ENCODE measurements at regions not wholly inside any gene's neighbourhood (a gene's known extent, or its start where the extent isn't known, plus 50 kb on each side); places are given as distances from the start of the nearest gene placed in this dataset.

GRCh38 chr7:16189026-16189715, 232.2 kb downstream of the CRPPA start:
- Histone ChIP-seq H3K4me1 (ENCODE audit: insufficient read depth, low read length, poor library complexity, severe bottlenecking) (no peaks in the 10 kb centered on the region), H3K27ac (ENCODE audit: low read depth, low read length, poor library complexity, severe bottlenecking) (no peak overlapping the region), H3K4me3 (ENCODE audit: low read depth, low read length, poor library complexity, severe bottlenecking) (no peak overlapping the region), H3K9me3 (ENCODE audit: low read depth, low read length, poor library complexity, severe bottlenecking) (no peaks in the 10 kb centered on the region), H3K36me3 (ENCODE audit: insufficient read depth, low read length, poor library complexity, severe bottlenecking) (no peaks in the 10 kb centered on the region), H3K27me3 (replicated peaks; ENCODE audit: insufficient read depth, low read depth, low read length, poor library complexity) (no peaks in the 10 kb centered on the region)
- intact Hi-C loops (cut with micrococcal nuclease; ENCODE audit: unreplicated experiment), result no loop called here
- TF ChIP-seq EZH2 (IDR thresholded peaks at IDR 0.05; ENCODE audit: borderline replicate concordance, low read depth, low read length, poor library complexity, severe bottlenecking), result no peak
- CTCF ChIA-PET, result no interaction called here
- BruUV-seq (replicated peaks), result no TSS peak
- POLR2A ChIA-PET (ENCODE audit: low non-redundant PET), result no interaction called here
- DNase-seq (ENCODE audit: low spot score), result no peak

- BruUV-seq (replicated peaks), result no TSS peak
- TF ChIP-seq EZH2 (IDR thresholded peaks at IDR 0.05; ENCODE audit: borderline replicate concordance, low read depth, low read length, poor library complexity, severe bottlenecking), result no peak
- no peak for TF ChIP-seq CTCF (conservative IDR thresholded peaks at IDR 0.05; ENCODE audit: low read depth, low read length)
These were observed 234.2 kb downstream of the CRPPA start for GRCh38 chr7:16187131-16187530.

GRCh38 chr7:16178585-16178984, 242.8 kb downstream of the CRPPA start:
- no peak for TF ChIP-seq CTCF (conservative IDR thresholded peaks at IDR 0.05; ENCODE audit: low read depth, low read length)
- TF ChIP-seq EZH2 (IDR thresholded peaks at IDR 0.05; ENCODE audit: borderline replicate concordance, low read depth, low read length, poor library complexity, severe bottlenecking), result no peak
- POLR2A ChIA-PET (ENCODE audit: low non-redundant PET), result no interaction called here
- no TSS peak for BruUV-seq (replicated peaks)
- no peak for DNase-seq (ENCODE audit: low spot score)
- H3K4me3 ChIP-seq (ENCODE audit: low read depth, low read length, poor library complexity, severe bottlenecking), result no peak overlapping the region
- CTCF ChIA-PET, result no interaction called here
- H3K4me1 ChIP-seq (ENCODE audit: insufficient read depth, low read length, poor library complexity, severe bottlenecking), result no peaks in the 10 kb centered on the region
- no peak overlapping the region for H3K27ac ChIP-seq (ENCODE audit: low read depth, low read length, poor library complexity, severe bottlenecking)
- H3K36me3 ChIP-seq (ENCODE audit: insufficient read depth, low read length, poor library complexity, severe bottlenecking), result no peaks in the 10 kb centered on the region
- no peaks in the 10 kb centered on the region for H3K9me3 ChIP-seq (ENCODE audit: low read depth, low read length, poor library complexity, severe bottlenecking)
- intact Hi-C loops (cut with micrococcal nuclease; ENCODE audit: unreplicated experiment), result no loop called here
- no peaks in the 10 kb centered on the region for H3K27me3 ChIP-seq (replicated peaks; ENCODE audit: insufficient read depth, low read depth, low read length, poor library complexity)

More at GRCh38 chr7:16187131-16187530, 234.2 kb downstream of the CRPPA start:
- intact Hi-C loops (cut with micrococcal nuclease; ENCODE audit: unreplicated experiment), result no loop called here
- CTCF ChIA-PET, result no interaction called here
- POLR2A ChIA-PET (ENCODE audit: low non-redundant PET), result no interaction called here
- Histone ChIP-seq H3K4me3 (ENCODE audit: low read depth, low read length, poor library complexity, severe bottlenecking) (no peak overlapping the region), H3K9me3 (ENCODE audit: low read depth, low read length, poor library complexity, severe bottlenecking) (no peaks in the 10 kb centered on the region), H3K27ac (ENCODE audit: low read depth, low read length, poor library complexity, severe bottlenecking) (no peak overlapping the region), H3K4me1 (ENCODE audit: insufficient read depth, low read length, poor library complexity, severe bottlenecking) (no peaks in the 10 kb centered on the region), H3K27me3 (replicated peaks; ENCODE audit: insufficient read depth, low read depth, low read length, poor library complexity) (no peaks in the 10 kb centered on the region), H3K36me3 (ENCODE audit: insufficient read depth, low read length, poor library complexity, severe bottlenecking) (no peaks in the 10 kb centered on the region)
- DNase-seq (ENCODE audit: low spot score), result no peak

GRCh38 chr7:16178092-16178491, 243.2 kb downstream of the CRPPA start:
- ChIA-PET POLR2A (ENCODE audit: low non-redundant PET) (no interaction called here), CTCF (no interaction called here)
- Histone ChIP-seq H3K27ac (ENCODE audit: low read depth, low read length, poor library complexity, severe bottlenecking) (no peak overlapping the region), H3K36me3 (ENCODE audit: insufficient read depth, low read length, poor library complexity, severe bottlenecking) (no peaks in the 10 kb centered on the region), H3K27me3 (replicated peaks; ENCODE audit: insufficient read depth, low read depth, low read length, poor library complexity) (no peaks in the 10 kb centered on the region), H3K9me3 (ENCODE audit: low read depth, low read length, poor library complexity, severe bottlenecking) (no peaks in the 10 kb centered on the region), H3K4me3 (ENCODE audit: low read depth, low read length, poor library complexity, severe bottlenecking) (no peak overlapping the region), H3K4me1 (ENCODE audit: insufficient read depth, low read length, poor library complexity, severe bottlenecking) (no peaks in the 10 kb centered on the region)
- no TSS peak for BruUV-seq (replicated peaks)
- no peak for TF ChIP-seq CTCF (conservative IDR thresholded peaks at IDR 0.05; ENCODE audit: low read depth, low read length)
- TF ChIP-seq EZH2 (IDR thresholded peaks at IDR 0.05; ENCODE audit: borderline replicate concordance, low read depth, low read length, poor library complexity, severe bottlenecking), result no peak
- intact Hi-C loops (cut with micrococcal nuclease; ENCODE audit: unreplicated experiment), result no loop called here
- no peak for DNase-seq (ENCODE audit: low spot score)

Data from A673 (cell line).